ENCODE measurements at regions not wholly inside any gene's neighbourhood (a gene's known extent, or its start where the extent isn't known, plus 50 kb on each side); places are given as distances from the start of the nearest gene placed in this dataset.

- TF ChIP-seq GATA3 (IDR thresholded peaks at IDR 0.05; ENCODE audit: low read depth, low read length) (no peak), GATA2 (IDR thresholded peaks at IDR 0.05; ENCODE audit: low read depth, low read length) (no peak)
These were observed 211.6 kb upstream of the MAGI2 start for GRCh38 chr7:79664884-79665676.

GRCh38 chr7:79658304-79658703 lies 204.8 kb upstream of the MAGI2 start:
- TF ChIP-seq GATA2 (IDR thresholded peaks at IDR 0.05; ENCODE audit: low read depth, low read length) (no peak), GATA3 (IDR thresholded peaks at IDR 0.05; ENCODE audit: low read depth, low read length) (no peak)

GRCh38 chr7:79653136-79653631 lies 199.7 kb upstream of the MAGI2 start:
- TF ChIP-seq GATA2 (IDR thresholded peaks at IDR 0.05; ENCODE audit: low read depth, low read length), result no peak
- TF ChIP-seq GATA3 (IDR thresholded peaks at IDR 0.05; ENCODE audit: low read depth, low read length), result no peak

- TF ChIP-seq GATA2 (IDR thresholded peaks at IDR 0.05; ENCODE audit: low read depth, low read length), result no peak
- no peak for TF ChIP-seq GATA3 (IDR thresholded peaks at IDR 0.05; ENCODE audit: low read depth, low read length)
These were observed 199.2 kb upstream of the MAGI2 start for GRCh38 chr7:79652619-79653018.

GRCh38 chr7:79647711-79648110 lies 194.2 kb upstream of the MAGI2 start:
- TF ChIP-seq GATA3 (IDR thresholded peaks at IDR 0.05; ENCODE audit: low read depth, low read length) (no peak), GATA2 (IDR thresholded peaks at IDR 0.05; ENCODE audit: low read depth, low read length) (no peak)

GRCh38 chr7:79646278-79646677 lies 192.8 kb upstream of the MAGI2 start:
- TF ChIP-seq GATA2 (IDR thresholded peaks at IDR 0.05; ENCODE audit: low read depth, low read length), result no peak
- TF ChIP-seq GATA3 (IDR thresholded peaks at IDR 0.05; ENCODE audit: low read depth, low read length), result no peak

GRCh38 chr7:79636849-79637248 lies 183.4 kb upstream of the MAGI2 start:
- TF ChIP-seq GATA2 (IDR thresholded peaks at IDR 0.05; ENCODE audit: low read depth, low read length), result no peak
- TF ChIP-seq GATA3 (IDR thresholded peaks at IDR 0.05; ENCODE audit: low read depth, low read length), result no peak

- no peak for TF ChIP-seq GATA3 (IDR thresholded peaks at IDR 0.05; ENCODE audit: low read depth, low read length)
- TF ChIP-seq GATA2 (IDR thresholded peaks at IDR 0.05; ENCODE audit: low read depth, low read length), result no peak
These were observed 170.9 kb upstream of the MAGI2 start for GRCh38 chr7:79624336-79624735.

GRCh38 chr7:79622781-79623180 lies 169.3 kb upstream of the MAGI2 start:
- TF ChIP-seq GATA2 (IDR thresholded peaks at IDR 0.05; ENCODE audit: low read depth, low read length), result no peak

- TF ChIP-seq GATA2 (IDR thresholded peaks at IDR 0.05; ENCODE audit: low read depth, low read length) (no peak), GATA3 (IDR thresholded peaks at IDR 0.05; ENCODE audit: low read depth, low read length) (no peak)
These were observed 166.8 kb upstream of the MAGI2 start for GRCh38 chr7:79620291-79620690.

GRCh38 chr7:79619216-79619615 lies 165.7 kb upstream of the MAGI2 start:
- no peak for TF ChIP-seq GATA2 (IDR thresholded peaks at IDR 0.05; ENCODE audit: low read depth, low read length)
- no peak for TF ChIP-seq GATA3 (IDR thresholded peaks at IDR 0.05; ENCODE audit: low read depth, low read length)

- no peak for TF ChIP-seq GATA2 (IDR thresholded peaks at IDR 0.05; ENCODE audit: low read depth, low read length)
- TF ChIP-seq GATA3 (IDR thresholded peaks at IDR 0.05; ENCODE audit: low read depth, low read length), result no peak
These were observed 162.6 kb upstream of the MAGI2 start for GRCh38 chr7:79615871-79616640.

GRCh38 chr7:79615466-79615865 lies 162.0 kb upstream of the MAGI2 start:
- TF ChIP-seq GATA2 (IDR thresholded peaks at IDR 0.05; ENCODE audit: low read depth, low read length) (no peak), GATA3 (IDR thresholded peaks at IDR 0.05; ENCODE audit: low read depth, low read length) (no peak)

GRCh38 chr7:79612903-79613302 lies 159.4 kb upstream of the MAGI2 start:
- TF ChIP-seq GATA3 (IDR thresholded peaks at IDR 0.05; ENCODE audit: low read depth, low read length) (no peak), GATA2 (IDR thresholded peaks at IDR 0.05; ENCODE audit: low read depth, low read length) (no peak)

GRCh38 chr7:79612022-79612421 lies 158.6 kb upstream of the MAGI2 start:
- TF ChIP-seq GATA3 (IDR thresholded peaks at IDR 0.05; ENCODE audit: low read depth, low read length) (no peak), GATA2 (IDR thresholded peaks at IDR 0.05; ENCODE audit: low read depth, low read length) (no peak)

Measured in SH-SY5Y (cell line).